Thyroid gland (tissue), 4 donors: ENCODE measurements at regions not wholly inside any gene's neighbourhood (a gene's known extent, or its start where the extent isn't known, plus 50 kb on each side); places are given as distances from the start of the nearest gene placed in this dataset.

Source experiments
- DNase-seq, 2 donors: peaks; one replicate each; pipeline ENCODE4 v3.0.0-alpha.2; 2019
- H3K27ac ChIP-seq, 3 donors: fragments of 200-600 bp; sonication (generic); 1 replicate in 2 of 3; 2 replicates in 1 of 3; pipeline ENCODE4 v1.5.1; 2016 to 2019; ENCODE audit warnings: mild to moderate bottlenecking in 1 of 3, moderate library complexity in 1 of 3
- H3K27me3 ChIP-seq: fragments of 200-600 bp; sonication (generic); one replicate; pipeline ENCODE4 v1.5.1; 2019
- H3K36me3 ChIP-seq, 2 donors: fragments of 200-600 bp; sonication (generic); one replicate each; pipeline ENCODE4 v1.5.1; 2016 to 2019
- H3K4me1 ChIP-seq, 2 donors: fragments of 200-600 bp; sonication (generic); one replicate each; pipeline ENCODE4 v1.5.1; 2017 to 2019
- H3K4me3 ChIP-seq, 3 donors: fragments of 200-600 bp; sonication (generic); replicated peaks in 1 of 3; 1 replicate in 2 of 3; 2 replicates in 1 of 3; pipeline ENCODE4 v1.5.1; 2016; ENCODE audit warnings: mild to moderate bottlenecking in 1 of 3
- H3K9me3 ChIP-seq: fragments of 200-600 bp; sonication (generic); one replicate; pipeline ENCODE4 v1.5.1; 2017
- CTCF ChIP-seq, 6 experiments: fragments of 200-600 bp in 3 of 6; fragments of 450-650 bp in 3 of 6; sonication (generic) in 3 of 6; IDR thresholded peaks; one replicate each; pipeline ENCODE4 v1.5.1; 2016 to 2019; ENCODE audit warnings: antibody characterized with exemption in 6 of 6, mild to moderate bottlenecking in 2 of 6, inconsistent platforms in 1 of 6, moderate library complexity in 1 of 6
- POLR2A ChIP-seq, 2 donors: fragments of 450-650 bp; IDR thresholded peaks; one replicate each; pipeline ENCODE4 v1.6.1; 2017; ENCODE audit warnings: antibody characterized with exemption in 2 of 2, mild to moderate bottlenecking in 2 of 2, moderate library complexity in 1 of 2
- WGBS, 2 donors: methylation state at CpG; one replicate each; pipeline ENCODE4 v1.1.5; 2017; 5-methylcytosine and 5-hydroxymethylcytosine counted together
- intact Hi-C: fragments of 100-400 bp; cut with DNase I; formaldehyde crosslinking; loops from one replicate; pipeline ENCODE4 v1.15.1; 2023

- no peak for DNase-seq
- 78 to 79% methylated on average over 2 of the region's 2 CpGs for WGBS, 2 donors
- Histone ChIP-seq H3K27ac (no peak overlapping the region), H3K9me3 (no peaks in the 10 kb centered on the region), H3K4me1 (no peaks in the 10 kb centered on the region), H3K36me3 (no peaks in the 10 kb centered on the region), H3K4me3 (no peak overlapping the region), H3K27me3 (no peaks in the 10 kb centered on the region)
- intact Hi-C loops = no loop called here
- TF ChIP-seq CTCF (IDR thresholded peaks at IDR 0.05) (no peak), POLR2A (IDR thresholded peaks at IDR 0.05) (no peak)
These were observed 908.5 kb upstream of the CHAC2 start for GRCh38 chr2:52859065-52859464.

GRCh38 chr2:52857722-52858121, 909.9 kb upstream of the CHAC2 start:
- Histone ChIP-seq H3K27me3 (no peaks in the 10 kb centered on the region), H3K4me1 (no peaks in the 10 kb centered on the region), H3K36me3 (no peaks in the 10 kb centered on the region), H3K4me3 (no peak overlapping the region), H3K9me3 (no peaks in the 10 kb centered on the region), H3K27ac (no peak overlapping the region)
- intact Hi-C loops = no loop called here
- DNase-seq = no peak
- TF ChIP-seq CTCF (IDR thresholded peaks at IDR 0.05) = no peak
- TF ChIP-seq POLR2A (IDR thresholded peaks at IDR 0.05) = no peak
- WGBS, 2 donors = 89 to 90% methylated on average over 3 of the region's 3 CpGs

- no peaks in the 10 kb centered on the region for H3K27me3 ChIP-seq
- intact Hi-C loops = no loop called here
- H3K4me1 ChIP-seq = no peaks in the 10 kb centered on the region
- WGBS, 2 donors = 79 to 86% methylated on average over 6 of the region's 7 CpGs
- H3K27ac ChIP-seq = no peak overlapping the region
- TF ChIP-seq POLR2A (IDR thresholded peaks at IDR 0.05) (no peak), CTCF (IDR thresholded peaks at IDR 0.05) (no peak)
- no peak for DNase-seq
- no peaks in the 10 kb centered on the region for H3K36me3 ChIP-seq
- no peaks in the 10 kb centered on the region for H3K9me3 ChIP-seq
- H3K4me3 ChIP-seq = no peak overlapping the region
These were observed 915.6 kb upstream of the CHAC2 start for GRCh38 chr2:52852006-52852405.

GRCh38 chr2:52844701-52845423, 922.7 kb upstream of the CHAC2 start:
- H3K27ac ChIP-seq = no peak overlapping the region
- DNase-seq = no peak
- no peaks in the 10 kb centered on the region for H3K9me3 ChIP-seq
- intact Hi-C loops = no loop called here
- TF ChIP-seq CTCF (IDR thresholded peaks at IDR 0.05) (no peak), POLR2A (IDR thresholded peaks at IDR 0.05) (no peak)
- no peak overlapping the region for H3K4me3 ChIP-seq
- H3K4me1 ChIP-seq = no peaks in the 10 kb centered on the region
- H3K36me3 ChIP-seq = no peaks in the 10 kb centered on the region
- WGBS, 2 donors = 71 to 75% methylated on average over 5 of the region's 5 CpGs
- H3K27me3 ChIP-seq = no peaks in the 10 kb centered on the region

GRCh38 chr2:52835909-52836308, 931.7 kb upstream of the CHAC2 start:
- TF ChIP-seq CTCF (IDR thresholded peaks at IDR 0.05) (no peak), POLR2A (IDR thresholded peaks at IDR 0.05) (no peak)
- H3K36me3 ChIP-seq = no peaks in the 10 kb centered on the region
- no peak overlapping the region for H3K27ac ChIP-seq
- DNase-seq = no peak
- no peaks in the 10 kb centered on the region for H3K9me3 ChIP-seq
- WGBS, 2 donors = 84 to 88% methylated on average over 2 of the region's 2 CpGs
- H3K4me3 ChIP-seq = no peak overlapping the region
- no peaks in the 10 kb centered on the region for H3K4me1 ChIP-seq
- no peaks in the 10 kb centered on the region for H3K27me3 ChIP-seq
- intact Hi-C loops = no loop called here
